HepG2 (cell line): ENCODE measurements at regions not wholly inside any gene's neighbourhood (a gene's known extent, or its start where the extent isn't known, plus 50 kb on each side); places are given as distances from the start of the nearest gene placed in this dataset.

Source experiments
- ASH2L ChIP-seq: fragments of 300-600, 200-600 bp; sonication (generic); IDR thresholded peaks from 2 replicates; pipeline ENCODE4 v1.7.0; 2017; ENCODE audit warnings: low read depth, mild to moderate bottlenecking, moderate library complexity, mixed read lengths, low read length; ENCODE audit not compliant: insufficient read length
- ATF2 ChIP-seq: sonication (generic); formaldehyde crosslinking; IDR thresholded peaks from 2 replicates; pipeline ENCODE4 v1.4.0; 2020; ENCODE audit warnings: missing genetic modification reagents
- GATAD2A ChIP-seq: IDR thresholded peaks from 2 replicates; pipeline ENCODE4 v1.6.1; 2016
- HINFP ChIP-seq: sonication (generic); formaldehyde crosslinking; IDR thresholded peaks from 2 replicates; pipeline ENCODE4 v1.4.0; 2020; ENCODE audit warnings: low read depth, mild to moderate bottlenecking, missing genetic modification reagents
- HNF4G ChIP-seq, 2 experiments: sonication (generic) in 1 of 2; formaldehyde crosslinking in 1 of 2; IDR thresholded peaks; 2 replicates each; pipeline versions ENCODE4 v1.4.0 to v1.6.1; 2011 to 2020; ENCODE audit warnings: borderline replicate concordance in 2 of 2, low read depth in 2 of 2, mild to moderate bottlenecking in 2 of 2, low read length in 1 of 2, missing genetic modification reagents in 1 of 2, moderate library complexity in 1 of 2
- HNRNPLL ChIP-seq: fragments of 200-400 bp; formaldehyde crosslinking; IDR thresholded peaks from 2 replicates; pipeline ENCODE4 v1.6.1; 2017; ENCODE audit warnings: mild to moderate bottlenecking, low read depth, low read length; ENCODE audit not compliant: poor library complexity, severe bottlenecking
- JARID2 ChIP-seq: sonication (generic); formaldehyde crosslinking; IDR thresholded peaks from 2 replicates; pipeline ENCODE4 v1.8.1; 2023; ENCODE audit warnings: missing genetic modification reagents, inconsistent platforms; ENCODE audit not compliant: insufficient replicate concordance
- KMT2B ChIP-seq: IDR thresholded peaks from 2 replicates; pipeline ENCODE4 v1.6.1; 2016; ENCODE audit warnings: missing genetic modification reagents, missing compliant biosample characterization
- MIER3 ChIP-seq: IDR thresholded peaks from 2 replicates; pipeline ENCODE4 v1.6.1; 2016; ENCODE audit warnings: missing compliant biosample characterization, borderline replicate concordance
- NFYB ChIP-seq: sonication (generic); formaldehyde crosslinking; IDR thresholded peaks from 2 replicates; pipeline ENCODE4 v1.4.0; 2020; ENCODE audit warnings: missing genetic modification reagents
- PHF21A ChIP-seq: sonication (generic); formaldehyde crosslinking; IDR thresholded peaks from 2 replicates; pipeline ENCODE4 v1.5.0; 2020; ENCODE audit warnings: mild to moderate bottlenecking, missing genetic modification reagents
- RFX5 ChIP-seq: IDR thresholded peaks from 2 replicates; pipeline ENCODE4 v1.6.1; 2011; ENCODE audit warnings: low read depth, low read length, improper control_type of control experiment
- SOX13 ChIP-seq, 3 experiments: fragments of 450-650 bp in 1 of 3; sonication (generic) in 1 of 3; formaldehyde crosslinking in 1 of 3; IDR thresholded peaks in 2 of 3; conservative IDR thresholded peaks in 1 of 3; 2 replicates each; pipeline versions ENCODE4 v1.5.0 to v1.6.1; 2016 to 2020; ENCODE audit warnings: antibody characterized with exemption in 1 of 3, mild to moderate bottlenecking in 1 of 3, missing compliant biosample characterization in 1 of 3, missing genetic modification reagents in 1 of 3, moderate library complexity in 1 of 3
- TBX3 ChIP-seq: fragments of 450-650 bp; IDR thresholded peaks from 2 replicates; pipeline ENCODE4 v1.6.1; 2017; ENCODE audit warnings: antibody characterized with exemption, mild to moderate bottlenecking, inconsistent platforms, borderline replicate concordance
- ZBTB1 ChIP-seq: sonication (generic); formaldehyde crosslinking; IDR thresholded peaks from 2 replicates; pipeline ENCODE4 v1.4.0; 2020; ENCODE audit warnings: missing genetic modification reagents, borderline replicate concordance
- ZBTB10 ChIP-seq: sonication (generic); formaldehyde crosslinking; IDR thresholded peaks from 2 replicates; pipeline ENCODE4 v1.4.0; 2020; ENCODE audit warnings: missing genetic modification reagents, borderline replicate concordance
- ZNF251 ChIP-seq: sonication (generic); formaldehyde crosslinking; IDR thresholded peaks from 2 replicates; pipeline ENCODE4 v1.9.0; 2021; ENCODE audit warnings: mild to moderate bottlenecking, missing genetic modification reagents
- ZNF292 ChIP-seq: sonication (generic); formaldehyde crosslinking; IDR thresholded peaks from 2 replicates; pipeline ENCODE4 v1.8.1; 2022; ENCODE audit warnings: mild to moderate bottlenecking, low read depth, missing genetic modification reagents, borderline replicate concordance
- ZNF343 ChIP-seq: sonication (generic); formaldehyde crosslinking; IDR thresholded peaks from 2 replicates; pipeline ENCODE4 v1.4.0; 2020; ENCODE audit warnings: mild to moderate bottlenecking, missing genetic modification reagents
- ZNF615 ChIP-seq: sonication (generic); formaldehyde crosslinking; IDR thresholded peaks from 2 replicates; pipeline ENCODE4 v1.5.0; 2020; ENCODE audit warnings: mild to moderate bottlenecking, missing genetic modification reagents, borderline replicate concordance
- ZNF713 ChIP-seq: sonication (generic); formaldehyde crosslinking; IDR thresholded peaks from 2 replicates; pipeline ENCODE4 v1.4.0; 2020; ENCODE audit warnings: mild to moderate bottlenecking, missing genetic modification reagents
- ZNF749 ChIP-seq: sonication (generic); formaldehyde crosslinking; IDR thresholded peaks from 2 replicates; pipeline ENCODE4 v1.8.0; 2022; ENCODE audit warnings: mild to moderate bottlenecking, missing genetic modification reagents, moderate library complexity, borderline replicate concordance
- ZNF770 ChIP-seq: sonication (generic); formaldehyde crosslinking; IDR thresholded peaks from 2 replicates; pipeline ENCODE4 v1.5.0; 2020; ENCODE audit warnings: mild to moderate bottlenecking, missing genetic modification reagents

- TF ChIP-seq ZNF251 (CRISPR knock-in tag) (no peak), ZNF615 (CRISPR knock-in tag) (no peak), HNRNPLL (no peak), ZBTB1 (CRISPR knock-in tag) (no peak), TBX3 (0 out of 2 replicates have a peak, but pooled peaks have one; percentile 16), KMT2B (CRISPR knock-in tag) (no peak), ZNF713 (CRISPR knock-in tag) (no peak), RFX5 (no peak), SOX13 (IDR thresholded peaks at IDR 0.05) (no peak), SOX13 (CRISPR knock-in tag; conservative IDR thresholded peaks at IDR 0.05 in 1 of 2, IDR thresholded peaks at IDR 0.05 in 1 of 2) (peak in 1 of 2 experiments; percentile 86; a peak in 2 of 4 replicates), GATAD2A (CRISPR knock-in tag) (peak; percentile 61; the same call in 1 of the 2 replicates), ZNF749 (CRISPR knock-in tag) (no peak), HNF4G (IDR thresholded peaks at IDR 0.05; ENCODE audit: borderline replicate concordance, low read depth, low read length) (no peak), HNF4G (CRISPR knock-in tag; IDR thresholded peaks at IDR 0.05; ENCODE audit: borderline replicate concordance, low read depth) (no peak), ZNF770 (CRISPR knock-in tag) (no peak), PHF21A (CRISPR knock-in tag) (no peak), JARID2 (CRISPR knock-in tag) (no peak), ZNF343 (CRISPR knock-in tag) (no peak), HINFP (CRISPR knock-in tag) (no peak), NFYB (CRISPR knock-in tag) (no peak), ASH2L (no peak), ZNF292 (CRISPR knock-in tag) (no peak), ZBTB10 (CRISPR knock-in tag) (no peak), MIER3 (CRISPR knock-in tag) (no peak), ATF2 (CRISPR knock-in tag) (no peak)
Observed at GRCh38 chr6:37099442-37099841, 70.5 kb upstream of the PIM1 start (continued).
